HG03196 (cell line): ENCODE measurements at regions not wholly inside any gene's neighbourhood (a gene's known extent, or its start where the extent isn't known, plus 50 kb on each side); places are given as distances from the start of the nearest gene placed in this dataset.
A peak's percentile ranks its signal among the peaks of the same experiment; 100 is the strongest.

Experiments
- ATAC-seq: cut with Tn5 transposase; IDR thresholded peaks from one replicate; pipeline ENCODE4 v1.9.1; 2021; ENCODE audit not compliant: unreplicated experiment

GRCh38 chr13:75231235-75231634, 250.7 kb downstream of the TBC1D4 start:
- ATAC-seq: no peak

- no peak for ATAC-seq
These were observed 255.1 kb downstream of the TBC1D4 start for GRCh38 chr13:75226733-75227435.

GRCh38 chr13:75226092-75226491, 255.9 kb downstream of the TBC1D4 start:
- no peak for ATAC-seq

- ATAC-seq: no peak
These were observed 256.5 kb downstream of the TBC1D4 start for GRCh38 chr13:75225288-75226032.

- ATAC-seq: no peak
These were observed 257.8 kb downstream of the TBC1D4 start for GRCh38 chr13:75224053-75224742.

GRCh38 chr13:75222031-75222430, 259.9 kb downstream of the TBC1D4 start:
- no peak for ATAC-seq

GRCh38 chr13:75220861-75221260, 261.1 kb downstream of the TBC1D4 start:
- ATAC-seq: no peak

- no peak for ATAC-seq
These were observed 261.8 kb downstream of the TBC1D4 start for GRCh38 chr13:75220238-75220542.

GRCh38 chr13:75219479-75220237, 262.3 kb downstream of the TBC1D4 start:
- ATAC-seq: peak; percentile 98

- no peak for ATAC-seq
These were observed 264.0 kb downstream of the TBC1D4 start for GRCh38 chr13:75217949-75218348.

- ATAC-seq: no peak
These were observed 265.9 kb downstream of the TBC1D4 start for GRCh38 chr13:75216038-75216437.

GRCh38 chr13:75214846-75215245, 267.1 kb downstream of the TBC1D4 start:
- no peak for ATAC-seq

GRCh38 chr13:75202981-75203380, 279.0 kb downstream of the TBC1D4 start:
- ATAC-seq: no peak

GRCh38 chr13:75197803-75198202, 284.2 kb downstream of the TBC1D4 start:
- no peak for ATAC-seq

GRCh38 chr13:75196147-75196837, 285.7 kb downstream of the TBC1D4 start:
- ATAC-seq: no peak

- ATAC-seq: no peak
These were observed 286.3 kb downstream of the TBC1D4 start for GRCh38 chr13:75195495-75196146.

- ATAC-seq: no peak
These were observed 287.1 kb downstream of the TBC1D4 start for GRCh38 chr13:75194717-75195462.

- no peak for ATAC-seq
These were observed 295.6 kb downstream of the TBC1D4 start for GRCh38 chr13:75186379-75186778.

GRCh38 chr13:75181906-75182305, 300.1 kb downstream of the TBC1D4 start:
- no peak for ATAC-seq
